IPS-20b (cell line): ENCODE measurements at regions not wholly inside any gene's neighbourhood (a gene's known extent, or its start where the extent isn't known, plus 50 kb on each side); places are given as distances from the start of the nearest gene placed in this dataset.

Source experiments
- H3K27ac ChIP-seq: one replicate; pipeline ENCODE4 v1.5.1; 2013; ENCODE audit warnings: low read length
- H3K27me3 ChIP-seq: 2 replicates; pipeline ENCODE4 v1.6.1; 2013; ENCODE audit warnings: mild to moderate bottlenecking, low read length, inconsistent platforms; ENCODE audit not compliant: insufficient read depth
- H3K36me3 ChIP-seq: 2 replicates; pipeline ENCODE4 v1.6.1; 2013; ENCODE audit warnings: low read depth, mild to moderate bottlenecking, inconsistent platforms, low read length, moderate library complexity; ENCODE audit not compliant: insufficient read depth
- H3K4me1 ChIP-seq: 2 replicates; pipeline ENCODE4 v1.6.1; 2013; ENCODE audit warnings: mild to moderate bottlenecking, control low read depth, inconsistent platforms, low read length, moderate library complexity; ENCODE audit not compliant: insufficient read depth
- H3K4me3 ChIP-seq: 2 replicates; pipeline ENCODE4 v1.5.1; 2013; ENCODE audit warnings: mild to moderate bottlenecking, low read length, inconsistent platforms
- H3K9ac ChIP-seq: 2 replicates; pipeline ENCODE4 v1.6.1; 2013; ENCODE audit warnings: low read depth, mild to moderate bottlenecking, inconsistent platforms, low read length, moderate library complexity
- H3K9me3 ChIP-seq: 2 replicates; pipeline ENCODE4 v1.6.1; 2013; ENCODE audit warnings: mild to moderate bottlenecking, low read depth, low read length, inconsistent platforms; ENCODE audit not compliant: insufficient read depth

DNA sequence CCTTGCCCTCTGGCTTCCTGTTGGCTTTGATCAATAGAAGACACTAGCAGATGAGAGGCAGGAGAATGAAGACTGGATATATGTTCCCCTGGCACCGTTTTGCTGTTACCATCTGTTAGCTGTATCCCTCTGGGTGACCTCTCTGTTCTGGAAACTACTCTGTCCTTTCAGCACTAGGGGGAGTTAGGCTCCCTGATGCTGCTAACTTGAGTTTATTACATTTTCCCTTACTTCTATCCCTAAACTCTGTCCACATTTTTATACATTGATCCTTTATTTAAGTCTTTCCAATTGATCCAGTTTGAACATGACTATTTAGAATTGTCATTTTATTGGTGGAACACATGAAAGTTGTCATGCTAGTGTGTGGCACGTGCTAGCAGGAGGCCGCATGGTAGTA is 1014.3 kb upstream of the CDH2 start:
- H3K9ac ChIP-seq = no peak overlapping the region
- H3K36me3 ChIP-seq = no peaks in the 10 kb centered on the region
- no peak overlapping the region for H3K27ac ChIP-seq
- no peaks in the 10 kb centered on the region for H3K4me1 ChIP-seq
- no peaks in the 10 kb centered on the region for H3K9me3 ChIP-seq
- H3K27me3 ChIP-seq = no peaks in the 10 kb centered on the region
- no peak overlapping the region for H3K4me3 ChIP-seq

DNA sequence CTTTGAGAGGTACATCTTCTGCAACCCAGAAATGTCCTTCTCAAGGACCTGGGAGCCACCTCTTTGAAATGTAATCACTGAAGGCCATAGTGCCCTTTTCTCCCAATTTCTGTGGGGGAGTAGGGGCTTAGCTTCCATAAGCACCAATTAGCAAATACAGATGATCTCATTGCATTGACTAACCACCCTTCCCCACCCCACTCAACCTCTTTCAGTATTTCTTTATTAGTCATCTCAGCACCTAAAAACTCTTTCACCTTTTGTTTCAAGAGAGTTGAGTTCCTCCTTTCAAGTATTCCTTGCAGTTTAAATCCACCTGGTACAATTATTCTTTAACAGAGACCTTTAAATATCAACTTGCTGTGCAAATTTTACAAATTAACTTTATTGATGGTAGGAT is 1011.8 kb upstream of the CDH2 start:
- H3K9me3 ChIP-seq = no peaks in the 10 kb centered on the region
- no peak overlapping the region for H3K27ac ChIP-seq
- H3K4me1 ChIP-seq = no peaks in the 10 kb centered on the region
- no peak overlapping the region for H3K9ac ChIP-seq
- H3K27me3 ChIP-seq = no peaks in the 10 kb centered on the region
- H3K4me3 ChIP-seq = no peak overlapping the region
- no peaks in the 10 kb centered on the region for H3K36me3 ChIP-seq

- Histone ChIP-seq H3K9me3 (no peaks in the 10 kb centered on the region), H3K27me3 (no peaks in the 10 kb centered on the region), H3K4me3 (no peak overlapping the region), H3K36me3 (no peaks in the 10 kb centered on the region), H3K27ac (no peak overlapping the region), H3K4me1 (no peaks in the 10 kb centered on the region), H3K9ac (no peak overlapping the region)
Measured at GRCh38 chr18:29185801-29186200, 1008.9 kb upstream of the CDH2 start.

DNA sequence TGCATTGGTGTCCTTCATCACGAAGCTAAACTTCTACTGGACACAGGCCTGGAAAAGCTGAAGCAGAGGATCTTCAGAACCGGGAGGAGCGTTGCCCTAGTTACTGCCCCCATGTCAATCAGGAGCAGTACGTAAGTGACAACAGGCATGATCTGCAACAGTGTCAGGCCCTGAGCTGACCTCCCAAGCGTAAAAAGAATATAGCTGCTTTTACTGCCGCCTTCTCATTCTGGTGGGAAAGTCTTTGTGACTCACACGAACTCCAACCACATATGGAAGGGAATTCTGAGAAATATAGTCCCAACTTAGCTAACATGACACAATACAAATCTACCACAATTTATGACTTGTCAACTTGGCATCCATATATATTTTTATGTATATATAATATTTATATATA is 1007.7 kb upstream of the CDH2 start:
- Histone ChIP-seq H3K9ac (no peak overlapping the region), H3K9me3 (no peaks in the 10 kb centered on the region), H3K36me3 (no peaks in the 10 kb centered on the region), H3K4me3 (no peak overlapping the region), H3K27me3 (no peaks in the 10 kb centered on the region), H3K4me1 (no peaks in the 10 kb centered on the region), H3K27ac (no peak overlapping the region)

DNA sequence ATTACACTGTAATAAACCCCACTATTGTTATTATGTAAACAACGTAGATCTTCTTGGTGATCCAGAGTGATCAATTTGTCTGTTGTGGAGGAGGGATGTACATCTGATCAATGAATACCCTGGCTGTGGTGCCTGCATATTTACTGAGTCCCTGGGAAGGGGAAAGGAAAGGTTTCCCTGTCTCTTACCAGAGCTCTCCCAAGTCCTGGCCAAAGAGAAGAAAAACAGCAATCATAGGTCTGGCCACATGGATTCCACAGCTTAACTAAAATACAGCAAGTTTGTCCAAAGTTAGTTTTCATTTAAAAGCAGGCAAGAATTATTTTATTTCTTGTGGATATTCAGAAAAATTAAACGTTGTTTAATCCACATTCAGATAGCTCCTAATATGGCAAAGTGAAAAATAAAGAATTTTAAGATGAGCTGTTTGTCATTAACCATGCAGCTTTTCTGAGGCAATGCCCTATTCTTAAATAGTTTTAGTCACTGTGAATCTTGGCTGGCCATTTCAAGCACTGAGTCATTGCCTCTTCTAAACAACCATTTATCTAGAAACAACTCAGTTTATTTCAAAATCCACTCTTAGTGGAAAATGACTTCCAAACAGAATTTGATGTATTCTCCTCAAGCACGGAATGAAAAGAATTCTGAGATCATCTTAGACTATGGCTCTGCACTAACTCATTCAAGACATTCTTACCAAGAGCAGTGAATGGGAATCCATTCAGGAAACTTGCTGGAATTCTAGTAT is 1004.4 kb upstream of the CDH2 start:
- H3K36me3 ChIP-seq = no peaks in the 10 kb centered on the region
- H3K4me1 ChIP-seq = no peaks in the 10 kb centered on the region
- no peaks in the 10 kb centered on the region for H3K27me3 ChIP-seq
- no peak overlapping the region for H3K27ac ChIP-seq
- H3K9me3 ChIP-seq = no peaks in the 10 kb centered on the region
- H3K4me3 ChIP-seq = no peak overlapping the region
- H3K9ac ChIP-seq = no peak overlapping the region

DNA sequence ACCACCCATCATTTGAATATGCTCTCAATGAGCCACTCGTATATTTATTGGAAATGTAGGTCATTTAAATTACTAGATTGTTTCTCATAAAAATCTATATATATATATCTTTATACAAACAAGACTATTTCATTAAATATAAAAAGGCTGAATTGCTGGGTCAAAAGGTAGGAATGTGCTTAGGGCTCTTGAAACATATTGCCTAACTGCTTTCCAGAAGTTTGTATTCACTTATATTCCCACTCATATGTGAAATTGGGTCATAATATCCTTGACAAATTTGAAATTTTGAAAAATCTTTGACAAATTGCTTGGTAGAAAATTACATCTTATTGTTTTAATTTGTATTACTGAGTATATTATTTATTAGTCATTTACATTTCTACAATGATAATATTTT is 999.8 kb upstream of the CDH2 start:
- no peaks in the 10 kb centered on the region for H3K4me1 ChIP-seq
- H3K9ac ChIP-seq = no peak overlapping the region
- H3K27ac ChIP-seq = no peak overlapping the region
- H3K9me3 ChIP-seq = no peaks in the 10 kb centered on the region
- no peaks in the 10 kb centered on the region for H3K36me3 ChIP-seq
- H3K4me3 ChIP-seq = no peak overlapping the region
- H3K27me3 ChIP-seq = no peaks in the 10 kb centered on the region

GRCh38 chr18:29174891-29175290 is 998.0 kb upstream of the CDH2 start:
- H3K4me1 ChIP-seq = no peaks in the 10 kb centered on the region
- H3K27me3 ChIP-seq = no peaks in the 10 kb centered on the region
- H3K9ac ChIP-seq = no peak overlapping the region
- H3K4me3 ChIP-seq = no peak overlapping the region
- no peaks in the 10 kb centered on the region for H3K9me3 ChIP-seq
- H3K27ac ChIP-seq = no peak overlapping the region
- H3K36me3 ChIP-seq = no peaks in the 10 kb centered on the region

- H3K27ac ChIP-seq = no peak overlapping the region
- no peaks in the 10 kb centered on the region for H3K4me1 ChIP-seq
- no peaks in the 10 kb centered on the region for H3K36me3 ChIP-seq
- no peaks in the 10 kb centered on the region for H3K9me3 ChIP-seq
- no peak overlapping the region for H3K9ac ChIP-seq
- no peak overlapping the region for H3K4me3 ChIP-seq
- no peaks in the 10 kb centered on the region for H3K27me3 ChIP-seq
Measured at GRCh38 chr18:29172756-29173067, 995.8 kb upstream of the CDH2 start.

GRCh38 chr18:29171892-29172755 is 995.2 kb upstream of the CDH2 start:
- no peak overlapping the region for H3K9ac ChIP-seq
- no peak overlapping the region for H3K4me3 ChIP-seq
- no peaks in the 10 kb centered on the region for H3K4me1 ChIP-seq
- H3K27me3 ChIP-seq = no peaks in the 10 kb centered on the region
- no peaks in the 10 kb centered on the region for H3K36me3 ChIP-seq
- H3K27ac ChIP-seq = no peak overlapping the region
- H3K9me3 ChIP-seq = no peaks in the 10 kb centered on the region

GRCh38 chr18:29169599-29169998 is 992.7 kb upstream of the CDH2 start:
- Histone ChIP-seq H3K27ac (no peak overlapping the region), H3K9me3 (no peaks in the 10 kb centered on the region), H3K4me1 (no peaks in the 10 kb centered on the region), H3K36me3 (no peaks in the 10 kb centered on the region), H3K4me3 (no peak overlapping the region), H3K27me3 (no peaks in the 10 kb centered on the region), H3K9ac (no peak overlapping the region)

DNA sequence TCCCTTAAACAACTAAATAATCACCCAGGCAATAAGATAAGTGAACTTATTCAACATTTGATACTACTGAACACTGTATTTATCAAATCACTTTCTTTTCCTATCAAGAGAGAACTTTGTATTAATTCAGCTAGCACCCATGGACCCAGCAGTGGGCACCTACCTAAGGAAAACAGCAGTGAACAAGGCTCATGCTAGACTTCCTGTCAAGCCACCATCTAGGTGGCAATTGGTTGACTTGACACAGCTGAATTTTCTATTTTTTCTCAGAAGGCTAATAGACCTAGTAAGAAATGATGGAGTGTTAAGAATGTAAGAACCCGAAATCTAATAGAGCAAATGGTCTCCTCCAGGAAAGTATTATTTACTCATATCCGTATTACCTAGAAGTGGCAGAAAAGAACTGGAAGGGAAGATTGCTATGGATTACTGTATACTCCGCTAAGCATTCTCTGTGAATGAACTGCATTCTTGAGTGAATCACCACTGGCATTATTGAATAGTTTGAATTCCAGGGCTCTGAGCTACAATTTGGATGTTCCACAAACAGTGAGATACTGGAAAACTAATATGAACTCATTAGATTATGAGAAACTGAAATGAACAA is 988.2 kb upstream of the CDH2 start:
- peaks cover 4% of the 10 kb centered on the region; the same call in 1 of the 2 replicates for H3K4me1 ChIP-seq

More for the DNA sequence above, 988.2 kb upstream of the CDH2 start:
- Histone ChIP-seq H3K36me3 (no peaks in the 10 kb centered on the region), H3K9me3 (no peaks in the 10 kb centered on the region), H3K27me3 (no peaks in the 10 kb centered on the region), H3K27ac (no peak overlapping the region), H3K4me3 (no peak overlapping the region), H3K9ac (no peak overlapping the region)
